ENCODE measurements at regions not wholly inside any gene's neighbourhood (a gene's known extent, or its start where the extent isn't known, plus 50 kb on each side); places are given as distances from the start of the nearest gene placed in this dataset.

- TF ChIP-seq GATA3 (IDR thresholded peaks at IDR 0.05; ENCODE audit: low read depth, low read length) = no peak
- TF ChIP-seq GATA2 (IDR thresholded peaks at IDR 0.05; ENCODE audit: low read depth, low read length) = no peak
These were observed 311.0 kb upstream of the JARID2 start for GRCh38 chr6:14934844-14935243.
